ENCODE measurements at regions not wholly inside any gene's neighbourhood (a gene's known extent, or its start where the extent isn't known, plus 50 kb on each side); places are given as distances from the start of the nearest gene placed in this dataset.

DNA sequence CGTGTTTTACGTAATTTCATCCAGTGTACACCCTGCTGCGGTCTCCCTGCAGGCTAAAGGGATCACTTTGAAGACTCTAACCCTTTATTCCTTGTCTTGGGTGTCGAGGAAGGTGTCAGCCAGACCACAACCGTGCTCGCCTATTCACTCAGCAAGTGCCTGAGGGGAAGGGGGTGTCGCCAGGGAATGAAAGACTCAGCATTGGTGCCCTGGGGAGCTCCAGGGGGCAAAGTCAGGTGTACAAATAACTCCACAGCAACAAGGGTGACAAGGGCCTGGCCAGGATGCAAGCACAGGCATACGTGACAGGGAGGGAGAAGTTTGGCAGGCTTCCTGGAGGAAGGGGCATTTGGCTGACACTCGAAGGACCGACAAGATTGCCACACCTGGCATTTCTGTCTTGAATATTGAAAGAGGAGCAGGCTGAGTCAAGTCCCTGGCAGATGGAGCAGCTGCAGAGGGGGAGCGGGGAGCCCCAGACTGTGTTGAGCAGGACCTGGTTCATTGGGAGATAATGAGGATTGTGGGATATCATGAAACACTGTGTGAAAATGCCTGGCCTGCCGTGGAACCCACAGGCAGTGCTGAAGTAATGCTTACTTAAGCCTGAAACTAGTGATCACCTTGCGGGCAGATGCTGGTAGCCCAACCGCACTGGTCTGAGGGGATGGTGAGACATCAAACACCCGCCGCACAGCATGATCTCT lies 93.9 kb downstream of the RHOB start:
- peak; percentile 40 for DNase-seq (ENCODE audit: low read depth)

DNA sequence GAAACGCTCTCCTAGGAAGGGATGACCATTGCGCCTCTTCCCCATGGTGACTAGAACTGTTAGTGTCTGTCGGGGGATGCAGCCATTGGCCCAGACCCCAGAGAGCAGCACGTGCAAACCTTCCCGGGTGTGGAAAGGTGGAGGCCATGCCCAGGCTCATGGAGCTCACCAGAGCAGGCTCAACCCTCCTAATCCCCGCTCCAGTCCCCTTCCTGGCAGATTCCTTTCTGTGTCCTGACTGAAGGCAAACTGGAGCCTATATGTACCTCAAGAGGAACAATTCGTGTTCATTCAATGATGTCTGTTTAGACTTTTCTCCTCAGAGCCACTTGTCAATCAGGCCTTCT lies 94.4 kb downstream of the RHOB start:
- DNase-seq (ENCODE audit: low read depth) = no peak

DNA sequence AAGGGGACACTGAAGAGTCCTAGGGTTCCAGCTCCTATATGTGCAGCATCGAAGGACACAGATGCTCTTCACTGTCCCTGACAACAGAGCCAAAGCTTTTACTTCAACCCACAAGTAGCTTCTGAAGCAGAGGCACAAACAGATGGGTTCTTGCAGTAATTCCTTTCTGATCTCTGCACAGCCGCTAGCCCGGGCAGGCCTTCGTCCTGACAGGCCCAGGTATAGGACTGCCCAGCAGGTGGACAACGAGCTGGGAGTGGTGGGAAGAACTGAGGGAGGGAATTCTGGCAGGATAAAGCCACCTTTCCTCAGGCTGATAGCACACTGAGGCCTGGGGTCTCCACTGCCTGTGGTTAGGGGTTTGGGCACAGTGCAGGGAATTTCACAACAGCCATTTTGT lies 94.8 kb downstream of the RHOB start:
- DNase-seq (ENCODE audit: low read depth) = no peak

DNA sequence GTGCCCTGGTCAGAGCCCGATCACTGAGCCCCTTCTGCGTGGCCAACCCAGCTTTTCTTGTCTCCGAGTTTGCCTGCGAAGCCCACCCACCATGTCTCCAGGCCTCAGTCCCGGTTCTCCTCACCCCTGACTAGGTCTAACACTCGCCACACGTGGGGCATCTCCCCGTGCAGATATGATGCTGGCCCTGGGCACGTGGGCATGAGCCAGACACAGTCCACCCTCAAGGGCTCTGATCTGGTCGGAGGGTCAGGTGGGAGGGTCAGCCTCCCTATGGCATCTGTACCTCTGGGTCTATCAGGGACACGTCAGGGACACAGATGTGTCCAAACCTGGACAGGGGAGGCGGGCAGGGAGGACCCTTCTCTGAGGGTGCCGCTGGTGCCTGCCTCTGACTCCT lies 95.4 kb downstream of the RHOB start:
- DNase-seq (ENCODE audit: low read depth) = no peak

DNA sequence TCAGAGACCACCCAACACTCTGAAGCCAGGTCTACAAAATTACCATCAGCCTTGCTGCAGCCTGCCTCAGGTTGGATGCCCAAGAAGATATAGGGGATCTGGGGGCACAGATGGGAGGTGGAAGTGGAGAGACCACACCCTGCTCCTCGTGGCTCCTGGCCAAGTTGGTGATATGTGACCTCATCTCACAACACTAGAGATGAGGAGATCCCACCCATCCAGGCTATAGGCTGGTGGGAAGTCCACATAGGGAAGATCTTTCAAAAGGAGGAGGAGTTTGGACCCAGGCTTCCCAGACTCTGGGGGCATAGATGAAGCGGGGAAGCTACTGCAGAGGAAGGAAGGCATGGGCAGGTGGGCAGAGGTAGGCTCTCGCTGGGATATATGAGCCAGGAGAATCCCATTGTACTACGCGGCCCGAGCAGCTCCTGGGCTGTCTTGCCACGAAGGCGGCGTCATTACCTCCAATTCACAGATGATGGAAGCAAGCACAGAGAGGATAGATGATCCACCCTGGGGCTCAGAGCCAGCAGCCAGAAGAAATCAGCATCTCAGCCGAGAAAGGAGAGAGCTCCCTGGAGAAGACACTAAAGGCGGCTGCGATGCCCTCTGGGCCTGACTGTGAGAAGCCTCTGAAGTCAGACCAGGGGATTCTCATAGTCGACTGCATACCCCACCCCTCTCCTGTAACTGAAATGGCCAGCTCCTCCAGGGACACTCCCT lies 96.0 kb downstream of the RHOB start:
- DNase-seq (ENCODE audit: low read depth) = no peak

DNA sequence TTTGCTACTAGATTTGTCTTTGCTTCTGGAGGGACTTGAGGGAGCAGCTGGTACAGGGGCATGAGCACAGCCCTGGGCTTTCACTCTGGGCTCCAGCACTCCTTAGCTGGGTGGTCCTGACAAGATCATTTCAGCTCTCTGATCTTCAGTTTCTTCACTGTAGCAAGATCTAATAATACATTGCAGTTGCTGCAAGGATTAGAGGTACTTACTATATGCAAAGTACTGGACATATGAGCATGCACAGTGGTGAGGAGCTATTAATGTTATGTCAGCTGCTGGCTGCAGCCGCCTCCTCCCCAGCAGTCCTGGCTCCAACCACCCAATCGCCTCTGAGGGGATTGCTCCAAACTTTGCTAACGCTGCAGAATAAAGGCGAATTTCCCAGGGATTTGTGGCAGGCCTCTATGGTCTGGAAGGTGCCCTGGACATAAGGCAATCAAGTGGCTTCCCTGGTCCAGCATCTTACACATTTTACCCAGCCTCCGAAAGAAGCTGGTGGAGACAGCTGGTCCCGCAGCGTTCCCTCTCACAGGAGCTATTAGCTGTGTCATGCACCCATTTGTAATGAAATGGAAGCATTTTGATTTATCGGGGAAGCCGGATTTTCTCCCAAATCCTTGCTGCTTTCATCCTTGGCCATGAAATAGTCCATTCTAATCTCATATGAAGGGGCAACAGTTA lies 96.7 kb downstream of the RHOB start:
- DNase-seq (ENCODE audit: low read depth) = no peak

DNA sequence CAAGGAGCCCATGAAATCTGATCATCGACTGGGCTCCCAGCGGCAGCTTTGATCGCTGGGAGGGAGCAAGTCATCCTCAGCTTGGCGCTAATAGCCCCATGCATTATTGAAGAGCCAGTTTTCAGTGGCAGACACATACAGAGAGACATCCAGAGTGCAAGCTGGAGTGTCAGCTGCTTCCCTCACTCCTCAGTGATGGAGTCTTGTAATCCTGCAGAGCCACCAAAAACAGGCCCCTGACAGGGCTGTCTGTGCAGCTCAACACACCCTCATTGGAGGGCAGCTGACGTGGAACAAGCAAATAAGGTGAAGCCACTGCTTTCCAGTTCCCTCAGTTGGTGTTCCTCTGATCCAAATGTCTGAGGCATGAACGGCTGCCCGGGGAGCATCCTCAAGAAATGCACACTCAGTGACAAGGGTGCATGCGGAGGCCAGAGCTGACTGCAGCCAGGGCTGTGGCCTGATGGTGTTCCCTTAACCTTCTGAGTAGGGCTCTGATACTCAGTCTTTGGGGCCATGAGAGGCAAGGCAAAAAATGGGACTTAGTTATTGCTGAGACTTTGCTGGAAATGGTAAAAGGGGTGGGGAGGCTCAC lies 97.4 kb downstream of the RHOB start:
- DNase-seq (ENCODE audit: low read depth) = no peak

DNA sequence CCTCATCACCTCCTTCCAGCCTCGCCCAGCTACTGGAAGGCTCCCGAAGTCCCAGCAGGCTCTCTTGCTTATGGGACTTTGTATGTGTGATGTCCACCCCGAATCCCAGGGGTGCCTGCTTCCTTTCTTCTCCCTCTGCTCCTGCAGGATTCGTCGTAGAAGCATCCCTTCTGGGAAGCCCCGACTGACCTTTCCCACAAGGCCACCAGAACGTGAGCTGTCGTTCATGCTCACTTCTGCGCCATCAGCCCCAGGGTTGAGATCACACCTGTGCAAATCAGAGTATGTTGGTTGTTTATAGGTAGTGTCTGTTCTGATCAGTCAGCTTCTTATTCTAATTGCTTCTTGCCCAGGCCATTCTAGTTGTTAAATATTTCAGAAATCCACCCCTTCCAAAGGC lies 101.8 kb downstream of the HS1BP3 start:
- DNase-seq (ENCODE audit: low read depth) = no peak

DNA sequence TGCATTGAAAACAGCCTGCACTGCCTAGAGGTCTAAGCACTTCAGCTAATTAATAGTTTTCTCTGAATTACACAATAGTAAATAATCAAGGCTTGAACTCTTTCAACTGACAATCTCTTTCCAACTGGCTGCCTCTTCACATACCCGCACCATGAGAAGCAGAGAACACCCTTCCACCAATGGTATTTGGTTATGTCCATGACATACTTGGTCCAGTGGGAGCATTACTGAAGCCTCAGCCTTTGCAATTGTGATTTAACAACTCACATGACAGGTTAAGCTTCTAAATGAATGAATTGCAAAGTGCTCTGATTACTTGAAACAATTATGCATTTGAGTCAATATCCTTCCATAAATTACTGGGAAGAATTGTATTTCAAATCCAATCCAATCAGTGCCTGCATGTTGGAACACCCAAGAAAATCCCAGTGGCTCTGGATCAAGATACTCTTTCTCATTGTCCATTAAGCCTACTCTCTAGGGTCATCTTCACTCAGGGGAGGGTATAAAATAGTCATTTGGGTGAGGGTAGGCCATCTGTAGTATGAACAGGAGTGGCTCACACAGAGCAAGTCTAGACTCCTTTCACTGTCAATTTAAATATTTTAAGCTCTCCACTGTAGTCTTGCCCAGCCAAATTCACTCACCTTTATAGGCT lies 101.1 kb downstream of the HS1BP3 start:
- no peak for DNase-seq (ENCODE audit: low read depth)

DNA sequence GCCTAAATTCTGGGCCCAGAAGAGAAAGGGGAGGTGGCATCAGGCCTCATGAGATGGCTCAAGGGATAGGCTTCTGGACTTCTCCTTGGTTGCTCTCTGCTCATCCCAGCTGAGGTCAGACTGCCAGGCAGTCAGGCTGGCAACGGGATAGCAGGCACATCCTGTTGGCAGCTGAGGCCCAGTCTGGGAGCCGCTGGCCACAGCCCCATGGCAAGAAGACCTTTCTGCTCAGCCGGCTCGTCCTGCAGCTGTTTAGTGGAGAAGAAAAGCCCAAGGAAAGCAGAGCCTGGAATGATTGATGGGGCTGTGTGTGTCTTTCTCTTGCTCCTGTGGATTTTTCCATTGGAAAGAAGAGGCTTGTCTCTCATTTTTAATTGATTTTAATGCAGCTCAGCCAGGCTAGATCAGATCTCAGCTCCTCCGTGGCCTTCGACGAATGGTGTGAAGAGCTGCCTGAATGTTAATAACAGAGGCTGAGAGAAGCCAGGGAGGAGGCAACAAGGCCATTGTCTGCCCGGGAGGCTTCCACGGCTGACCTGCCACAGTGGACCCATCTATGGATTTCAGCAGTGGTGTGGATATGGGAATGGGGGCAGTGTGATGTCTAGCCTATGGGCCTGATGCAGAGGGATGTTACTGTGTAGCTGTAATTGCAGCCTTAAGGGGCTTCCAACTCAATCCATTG lies 99.5 kb downstream of the HS1BP3 start:
- no peak for DNase-seq (ENCODE audit: low read depth)

DNA sequence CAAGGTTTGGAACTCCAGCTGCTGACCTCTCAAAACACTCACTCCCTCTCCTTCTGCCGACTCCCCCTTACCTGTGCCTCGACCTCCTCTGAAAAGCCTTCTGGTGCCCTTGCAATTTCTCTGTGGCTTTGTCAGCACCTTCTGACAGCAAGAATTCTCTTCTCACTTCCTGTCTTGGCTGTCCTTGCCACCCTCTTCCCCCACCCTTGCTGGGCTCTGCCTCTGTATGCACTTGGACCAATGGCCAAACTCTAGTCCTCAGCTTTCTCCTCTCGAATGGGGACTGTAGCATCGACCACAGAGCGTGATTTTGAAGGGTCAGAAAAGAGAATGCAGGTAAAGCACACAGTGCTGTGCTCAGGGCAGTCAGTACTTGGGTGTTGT lies 99.0 kb downstream of the HS1BP3 start:
- DNase-seq (ENCODE audit: low read depth) = no peak

DNA sequence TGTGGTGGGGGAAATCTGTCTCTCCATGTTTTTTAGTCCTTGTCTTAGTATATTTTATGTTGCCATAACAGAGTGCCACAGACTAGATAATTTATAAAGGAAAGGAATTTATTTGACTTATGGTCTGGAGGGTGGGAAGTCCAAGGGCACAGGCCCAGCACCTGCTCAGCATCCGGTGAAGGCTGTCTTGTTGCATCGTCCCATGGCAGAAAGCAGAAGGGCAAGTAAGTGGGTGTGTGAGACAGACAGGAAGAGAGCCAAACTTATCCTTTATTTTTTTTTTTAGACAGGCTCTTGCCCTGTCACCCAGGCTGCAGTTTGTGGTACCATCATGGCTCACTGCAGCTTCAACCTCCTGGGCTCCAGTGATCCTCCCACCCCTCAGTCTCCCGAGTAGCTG lies 98.1 kb downstream of the HS1BP3 start:
- no peak for DNase-seq (ENCODE audit: low read depth)

DNA sequence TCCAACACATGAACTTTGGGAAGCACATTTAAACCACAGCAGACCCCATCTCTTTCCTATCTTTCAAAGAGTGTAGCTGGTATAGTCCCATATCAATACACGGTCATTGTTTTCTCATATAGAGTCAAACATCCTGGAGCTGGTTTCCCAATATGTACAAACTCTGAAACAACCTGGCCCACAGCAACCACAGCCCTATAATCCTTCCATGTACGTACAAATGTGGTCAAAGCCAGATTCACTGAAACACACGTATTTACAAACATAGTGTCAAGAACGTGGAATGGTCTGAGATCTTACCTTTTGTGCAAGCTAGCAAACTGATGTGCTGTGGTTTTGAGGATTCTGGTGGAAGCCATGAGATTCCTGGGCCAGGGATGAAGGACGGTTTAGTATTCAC lies 97.3 kb downstream of the HS1BP3 start:
- DNase-seq (ENCODE audit: low read depth) = peak; percentile 67

DNA sequence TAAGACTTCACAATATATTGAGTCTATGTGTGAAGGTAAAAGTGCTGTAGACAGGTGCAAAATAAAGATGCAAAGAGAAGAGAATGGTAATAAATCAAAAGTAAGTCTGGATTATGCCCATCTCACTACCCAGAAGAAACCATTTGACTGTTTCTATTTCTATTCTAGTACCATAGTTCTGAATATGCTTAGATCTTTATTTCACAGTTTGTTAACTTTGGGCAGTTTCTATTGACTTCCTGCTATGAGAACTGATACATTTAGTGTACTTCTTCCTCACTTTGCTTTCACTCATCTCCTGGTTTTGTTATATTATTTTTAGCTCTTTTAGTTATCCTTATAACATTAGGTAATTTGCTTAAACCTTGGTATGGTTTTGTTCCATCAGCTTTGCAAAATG lies 94.9 kb downstream of the HS1BP3 start:
- DNase-seq (ENCODE audit: low read depth) = no peak

DNA sequence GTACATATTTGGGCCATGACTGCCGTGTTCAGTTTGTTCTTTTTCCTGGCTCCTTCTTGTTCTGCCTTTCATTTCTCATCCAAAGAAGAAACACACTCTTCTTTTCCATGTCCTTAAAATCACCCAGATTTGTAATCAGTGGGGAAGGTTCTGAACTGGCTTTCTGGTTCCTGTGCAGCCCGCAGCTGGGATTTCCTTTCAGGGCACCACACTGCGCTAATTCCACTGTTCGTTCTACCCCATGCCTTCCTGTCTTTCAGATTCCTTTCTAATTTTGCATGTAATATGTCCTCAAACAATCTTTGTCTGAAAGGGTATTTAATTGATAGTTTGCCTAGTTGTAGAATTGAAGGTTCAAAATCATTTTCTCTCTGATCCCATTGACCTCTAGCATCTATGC lies 94.1 kb downstream of the HS1BP3 start:
- DNase-seq (ENCODE audit: low read depth) = no peak

DNA sequence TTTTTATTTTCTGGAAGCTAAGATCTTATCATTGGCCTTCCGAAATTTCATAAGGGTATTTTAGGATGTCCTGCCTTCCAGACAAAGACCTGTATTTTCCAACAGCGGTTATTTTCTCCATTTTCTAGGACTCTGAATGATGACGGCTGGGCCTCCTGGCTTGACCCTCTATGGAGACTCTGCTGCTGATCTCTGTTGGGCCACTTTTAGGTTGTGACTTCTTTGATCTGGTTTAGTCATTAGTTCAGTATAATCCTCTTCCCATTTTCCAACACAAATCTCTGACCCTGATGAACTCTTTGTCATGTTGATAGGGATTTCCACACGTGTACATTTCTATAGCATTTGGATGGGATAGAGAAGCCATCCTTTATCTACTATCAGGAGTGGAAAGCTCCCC lies 93.7 kb downstream of the HS1BP3 start:
- no peak for DNase-seq (ENCODE audit: low read depth)

DNA sequence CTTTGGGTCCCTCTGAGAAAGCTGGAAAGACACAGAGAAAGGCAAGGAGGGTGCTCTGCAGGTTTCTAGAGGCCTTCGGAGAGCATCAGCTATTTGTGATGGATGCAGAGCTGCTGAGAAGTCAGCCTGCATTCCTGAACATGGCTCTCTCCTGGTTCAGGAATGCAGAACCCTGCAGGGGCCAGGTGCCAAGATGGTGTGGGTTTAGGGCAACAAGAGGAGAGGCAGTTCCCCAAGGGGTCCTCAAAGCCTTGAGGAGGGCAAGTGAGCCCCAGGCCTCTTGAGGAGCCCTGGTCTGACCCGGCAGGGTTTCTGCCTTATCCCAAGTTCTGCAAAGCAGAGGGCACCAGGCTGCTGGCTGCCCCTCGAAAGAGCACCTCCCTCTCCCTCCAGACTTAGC lies 93.3 kb downstream of the HS1BP3 start:
- no peak for DNase-seq (ENCODE audit: low read depth)

DNA sequence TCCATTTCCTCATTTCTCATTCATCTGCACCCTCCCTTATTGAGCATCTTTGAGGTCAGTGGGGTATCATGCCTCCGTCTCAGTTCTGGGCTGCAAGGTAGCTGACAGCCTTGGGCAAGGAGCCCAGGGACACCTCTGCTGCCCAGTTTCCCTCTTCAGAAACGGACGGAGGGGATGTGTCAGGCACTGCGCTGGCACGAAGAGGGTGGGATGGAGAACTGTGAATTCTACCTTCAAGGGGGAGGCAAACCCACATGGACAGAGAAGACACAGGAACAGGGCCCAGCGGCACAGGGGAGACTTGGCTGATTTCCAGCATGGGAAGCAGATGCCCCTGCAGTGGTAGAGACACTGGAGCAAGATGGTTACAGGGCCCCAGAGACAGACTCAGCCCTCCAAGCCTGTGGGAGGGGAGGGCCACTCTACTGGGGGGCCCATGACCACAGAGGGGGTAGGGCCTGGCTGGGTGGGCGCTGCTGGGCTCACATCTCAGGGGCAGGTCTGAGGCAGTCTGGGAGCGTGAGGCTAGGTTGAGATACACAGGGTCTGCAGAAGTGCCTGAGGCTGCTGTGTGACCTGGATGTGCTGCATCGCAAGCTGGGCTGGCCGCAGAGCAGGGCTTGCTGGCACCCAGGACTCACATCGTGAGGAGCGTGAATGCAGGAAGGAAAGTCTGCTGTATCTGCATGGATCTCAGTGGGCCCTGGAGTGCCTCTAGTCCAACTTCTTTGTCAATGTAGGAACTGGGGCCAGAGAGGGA lies 92.3 kb downstream of the HS1BP3 start:
- DNase-seq (ENCODE audit: low read depth) = no peak

DNA sequence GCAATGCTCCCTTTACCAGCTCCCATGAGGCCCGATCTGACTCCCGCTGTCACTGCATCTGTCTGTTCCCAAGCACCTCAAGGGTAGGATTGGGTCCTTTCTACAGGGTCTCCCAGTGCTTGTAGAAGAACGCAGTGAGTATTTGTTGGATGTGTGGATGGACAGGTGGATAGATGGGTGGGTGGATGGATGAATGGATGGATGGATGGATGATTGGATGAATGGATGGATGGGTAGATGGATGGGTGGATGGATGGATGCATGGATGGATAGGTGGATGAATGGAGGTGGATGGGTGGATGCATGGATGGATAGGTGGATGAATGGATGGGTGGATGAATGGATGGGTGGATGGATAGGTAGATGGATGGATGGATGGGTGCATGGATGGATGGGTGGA lies 91.6 kb downstream of the HS1BP3 start:
- DNase-seq (ENCODE audit: low read depth) = no peak

DNA sequence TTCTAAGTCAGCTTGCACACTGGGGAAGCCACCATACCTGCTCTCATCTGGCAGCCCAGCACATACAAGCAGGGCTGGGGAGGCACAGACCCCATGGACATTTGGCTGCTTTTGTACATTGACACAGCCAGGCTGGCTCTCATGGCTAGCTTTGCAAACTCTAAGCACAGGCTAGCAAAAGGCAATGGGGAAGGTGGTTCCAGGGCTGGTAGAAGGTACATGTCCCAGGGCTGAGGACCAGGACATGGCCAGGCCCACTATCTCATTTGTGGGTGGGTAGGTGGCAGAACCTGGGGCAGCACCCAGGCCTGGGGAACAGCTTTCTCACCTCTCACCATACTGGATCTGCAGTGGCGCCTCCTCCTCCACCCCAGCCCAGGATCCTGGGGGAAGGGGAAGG lies 90.9 kb downstream of the HS1BP3 start:
- no peak for DNase-seq (ENCODE audit: low read depth)

DNA sequence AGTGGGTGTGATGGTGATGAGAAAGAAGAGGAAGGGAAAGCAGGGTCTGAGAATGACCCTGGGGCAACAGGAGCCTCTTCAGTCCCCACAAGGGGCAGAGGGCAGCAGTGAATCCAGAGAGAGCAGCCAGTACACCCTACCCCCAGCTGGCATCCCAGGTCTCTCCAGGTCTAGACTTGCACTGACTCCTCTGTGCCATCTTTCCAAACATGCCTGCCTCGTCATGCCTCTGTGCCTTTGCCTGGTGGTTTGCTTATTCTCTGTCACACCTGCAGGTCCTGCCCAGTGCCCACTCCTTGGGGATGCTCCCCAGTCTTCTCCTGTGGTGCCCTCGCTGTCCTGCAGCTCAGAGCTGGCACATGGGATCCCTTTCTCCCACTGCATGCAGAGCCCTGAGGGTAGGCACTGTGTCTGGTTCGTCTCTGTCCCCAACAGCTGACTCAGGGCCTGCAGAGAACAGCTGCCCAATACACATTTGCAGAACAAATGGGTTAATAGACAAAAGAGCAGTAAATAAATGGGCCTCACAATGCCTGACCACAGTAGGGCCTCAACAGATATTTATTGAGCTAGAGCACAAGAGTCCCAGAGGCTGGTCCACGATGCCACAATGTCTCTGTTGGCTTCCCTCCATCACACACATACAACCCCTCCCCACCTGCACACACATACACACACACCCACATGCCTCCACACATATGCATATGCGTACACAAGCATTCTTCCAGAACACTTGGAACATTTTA lies 89.8 kb downstream of the HS1BP3 start:
- no peak for DNase-seq (ENCODE audit: low read depth)
